ENCODE measurements at regions not wholly inside any gene's neighbourhood (a gene's known extent, or its start where the extent isn't known, plus 50 kb on each side); places are given as distances from the start of the nearest gene placed in this dataset.
"Not testable (repeated sequence)": the region's sequence is repeated elsewhere in the genome, so short reads cannot be mapped to it uniquely, and the experiment has no call there.

- H3K27me3 ChIP-seq (ENCODE audit: control insufficient read depth in 1 of 2, insufficient read depth in 2 of 2, low read length in 2 of 2); H3K36me3 ChIP-seq (ENCODE audit: control insufficient read depth in 2 of 2, insufficient read depth in 2 of 2, low read length in 1 of 2); H3K9me3 ChIP-seq (ENCODE audit: control insufficient read depth in 2 of 2, insufficient read depth in 1 of 2, low read depth in 1 of 2, low read length in 1 of 2); H3K4me1 ChIP-seq (ENCODE audit: control insufficient read depth in 2 of 2, insufficient read depth in 2 of 2, low read length in 1 of 2): not testable (repeated sequence)
- H3K27ac ChIP-seq (ENCODE audit: low read depth in 2 of 2, low read length in 1 of 2), result peak overlapping the region in 1 of 2 donors; percentile 42
- H3K4me3 ChIP-seq (ENCODE audit: low read depth in 1 of 2, low read length in 2 of 2), result peak overlapping the region in 1 of 2 donors; percentile 47
- WGBS, 2 donors, result 61 to 62% methylated on average over 26 to 32 of the region's 32 CpGs
These were observed 178.3 kb downstream of the CDCA7 start for GRCh38 chr2:173532732-173533531.

- H3K36me3 ChIP-seq (ENCODE audit: control insufficient read depth in 2 of 2, insufficient read depth in 2 of 2, low read length in 1 of 2), result no peaks in the 10 kb centered on the region
- no peaks in the 10 kb centered on the region for H3K9me3 ChIP-seq (ENCODE audit: control insufficient read depth in 2 of 2, insufficient read depth in 1 of 2, low read depth in 1 of 2, low read length in 1 of 2)
- WGBS, 2 donors, result 68 to 72% methylated on average over 2 of the region's 2 CpGs
- no peak overlapping the region for H3K27ac ChIP-seq (ENCODE audit: low read depth in 2 of 2, low read length in 1 of 2)
- H3K4me3 ChIP-seq (ENCODE audit: low read depth in 1 of 2, low read length in 2 of 2), result no peak overlapping the region
- no peaks in the 10 kb centered on the region for H3K27me3 ChIP-seq (ENCODE audit: control insufficient read depth in 1 of 2, insufficient read depth in 2 of 2, low read length in 2 of 2)
- H3K4me1 ChIP-seq (ENCODE audit: control insufficient read depth in 2 of 2, insufficient read depth in 2 of 2, low read length in 1 of 2), result no peaks in the 10 kb centered on the region
These were observed 183.0 kb downstream of the CDCA7 start for GRCh38 chr2:173537694-173538093.

- Histone ChIP-seq H3K36me3 (ENCODE audit: control insufficient read depth in 2 of 2, insufficient read depth in 2 of 2, low read length in 1 of 2) (no peaks in the 10 kb centered on the region), H3K4me3 (ENCODE audit: low read depth in 1 of 2, low read length in 2 of 2) (no peak overlapping the region), H3K4me1 (ENCODE audit: control insufficient read depth in 2 of 2, insufficient read depth in 2 of 2, low read length in 1 of 2) (no peaks in the 10 kb centered on the region), H3K27me3 (ENCODE audit: control insufficient read depth in 1 of 2, insufficient read depth in 2 of 2, low read length in 2 of 2) (no peaks in the 10 kb centered on the region), H3K27ac (ENCODE audit: low read depth in 2 of 2, low read length in 1 of 2) (no peak overlapping the region), H3K9me3 (ENCODE audit: control insufficient read depth in 2 of 2, insufficient read depth in 1 of 2, low read depth in 1 of 2, low read length in 1 of 2) (no peaks in the 10 kb centered on the region)
- 94 to 95% methylated on average over 2 of the region's 2 CpGs for WGBS, 2 donors
These were observed 184.9 kb downstream of the CDCA7 start for GRCh38 chr2:173539615-173540014.

GRCh38 chr2:173544641-173545363 is 190.1 kb downstream of the CDCA7 start:
- 59 to 75% methylated on average over 6 of the region's 6 CpGs for WGBS, 2 donors
- H3K4me1 ChIP-seq (ENCODE audit: control insufficient read depth in 2 of 2, insufficient read depth in 2 of 2, low read length in 1 of 2), result no peaks in the 10 kb centered on the region
- peaks cover 0 to 2% of the 10 kb centered on the region in 2 donors for H3K27me3 ChIP-seq (ENCODE audit: control insufficient read depth in 1 of 2, insufficient read depth in 2 of 2, low read length in 2 of 2)
- H3K36me3 ChIP-seq (ENCODE audit: control insufficient read depth in 2 of 2, insufficient read depth in 2 of 2, low read length in 1 of 2), result no peaks in the 10 kb centered on the region
- H3K27ac ChIP-seq (ENCODE audit: low read depth in 2 of 2, low read length in 1 of 2), result no peak overlapping the region
- H3K4me3 ChIP-seq (ENCODE audit: low read depth in 1 of 2, low read length in 2 of 2), result no peak overlapping the region
- no peaks in the 10 kb centered on the region for H3K9me3 ChIP-seq (ENCODE audit: control insufficient read depth in 2 of 2, insufficient read depth in 1 of 2, low read depth in 1 of 2, low read length in 1 of 2)

GRCh38 chr2:173545364-173545763 is 190.7 kb downstream of the CDCA7 start:
- 73 to 76% methylated on average over 3 of the region's 3 CpGs for WGBS, 2 donors
- H3K36me3 ChIP-seq (ENCODE audit: control insufficient read depth in 2 of 2, insufficient read depth in 2 of 2, low read length in 1 of 2), result no peaks in the 10 kb centered on the region

GRCh38 chr2:173547499-173547898 is 192.8 kb downstream of the CDCA7 start:
- Histone ChIP-seq H3K27me3 (ENCODE audit: control insufficient read depth in 1 of 2, insufficient read depth in 2 of 2, low read length in 2 of 2) (peaks cover under 1 to 2% of the 10 kb centered on the region in 2 donors), H3K9me3 (ENCODE audit: control insufficient read depth in 2 of 2, insufficient read depth in 1 of 2, low read depth in 1 of 2, low read length in 1 of 2) (no peaks in the 10 kb centered on the region), H3K4me1 (ENCODE audit: control insufficient read depth in 2 of 2, insufficient read depth in 2 of 2, low read length in 1 of 2) (no peaks in the 10 kb centered on the region), H3K27ac (ENCODE audit: low read depth in 2 of 2, low read length in 1 of 2) (no peak overlapping the region), H3K36me3 (ENCODE audit: control insufficient read depth in 2 of 2, insufficient read depth in 2 of 2, low read length in 1 of 2) (no peaks in the 10 kb centered on the region), H3K4me3 (ENCODE audit: low read depth in 1 of 2, low read length in 2 of 2) (no peak overlapping the region)
- WGBS, 2 donors, result 87 to 90% methylated on average over 6 of the region's 6 CpGs

More at GRCh38 chr2:173545364-173545763, 190.7 kb downstream of the CDCA7 start:
- no peaks in the 10 kb centered on the region for H3K4me1 ChIP-seq (ENCODE audit: control insufficient read depth in 2 of 2, insufficient read depth in 2 of 2, low read length in 1 of 2)
- no peak overlapping the region for H3K4me3 ChIP-seq (ENCODE audit: low read depth in 1 of 2, low read length in 2 of 2)
- peaks cover 0 to 2% of the 10 kb centered on the region in 2 donors for H3K27me3 ChIP-seq (ENCODE audit: control insufficient read depth in 1 of 2, insufficient read depth in 2 of 2, low read length in 2 of 2)
- no peaks in the 10 kb centered on the region for H3K9me3 ChIP-seq (ENCODE audit: control insufficient read depth in 2 of 2, insufficient read depth in 1 of 2, low read depth in 1 of 2, low read length in 1 of 2)
- H3K27ac ChIP-seq (ENCODE audit: low read depth in 2 of 2, low read length in 1 of 2), result no peak overlapping the region

- Histone ChIP-seq H3K27me3 (ENCODE audit: control insufficient read depth in 1 of 2, insufficient read depth in 2 of 2, low read length in 2 of 2) (peaks cover 2% of the 10 kb centered on the region in 2 donors), H3K4me1 (ENCODE audit: control insufficient read depth in 2 of 2, insufficient read depth in 2 of 2, low read length in 1 of 2) (no peaks in the 10 kb centered on the region), H3K4me3 (ENCODE audit: low read depth in 1 of 2, low read length in 2 of 2) (no peak overlapping the region), H3K27ac (ENCODE audit: low read depth in 2 of 2, low read length in 1 of 2) (no peak overlapping the region), H3K9me3 (ENCODE audit: control insufficient read depth in 2 of 2, insufficient read depth in 1 of 2, low read depth in 1 of 2, low read length in 1 of 2) (no peaks in the 10 kb centered on the region), H3K36me3 (ENCODE audit: control insufficient read depth in 2 of 2, insufficient read depth in 2 of 2, low read length in 1 of 2) (no peaks in the 10 kb centered on the region)
- 61 to 62% methylated on average over 1 of the region's 1 CpG for WGBS, 2 donors
These were observed 195.5 kb downstream of the CDCA7 start for GRCh38 chr2:173550143-173550542.

- no peak overlapping the region for H3K27ac ChIP-seq (ENCODE audit: low read depth in 2 of 2, low read length in 1 of 2)
These were observed 197.9 kb downstream of the CDCA7 start for GRCh38 chr2:173552531-173552930.

DNA sequence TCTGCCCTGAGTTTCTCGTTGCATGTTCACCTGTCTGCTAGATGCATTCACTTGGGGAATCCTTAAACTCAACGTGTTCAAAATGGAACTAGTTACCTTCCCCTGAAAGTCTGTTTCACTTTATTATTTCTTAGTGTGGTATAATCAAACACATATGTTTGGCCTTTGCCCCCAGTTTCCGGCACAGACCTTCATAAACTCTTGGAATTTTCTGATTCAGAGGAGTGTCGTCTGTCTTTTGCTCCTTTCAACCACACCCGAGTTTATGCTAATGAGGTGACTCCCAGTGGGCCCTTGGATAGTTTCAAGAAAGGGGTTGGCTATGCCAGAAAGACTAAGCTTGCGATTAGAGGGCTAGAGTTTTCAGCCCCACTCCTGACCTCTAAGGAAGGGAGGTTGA is 198.9 kb downstream of the CDCA7 start:
- no peak overlapping the region for H3K27ac ChIP-seq (ENCODE audit: low read depth in 2 of 2, low read length in 1 of 2)
- H3K4me3 ChIP-seq (ENCODE audit: low read depth in 1 of 2, low read length in 2 of 2), result no peak overlapping the region
- H3K9me3 ChIP-seq (ENCODE audit: control insufficient read depth in 2 of 2, insufficient read depth in 1 of 2, low read depth in 1 of 2, low read length in 1 of 2), result no peaks in the 10 kb centered on the region
- no peaks in the 10 kb centered on the region for H3K36me3 ChIP-seq (ENCODE audit: control insufficient read depth in 2 of 2, insufficient read depth in 2 of 2, low read length in 1 of 2)
- H3K4me1 ChIP-seq (ENCODE audit: control insufficient read depth in 2 of 2, insufficient read depth in 2 of 2, low read length in 1 of 2), result no peaks in the 10 kb centered on the region
- WGBS, 2 donors, result 59 to 67% methylated on average over 6 of the region's 6 CpGs
- peaks cover 0 to 2% of the 10 kb centered on the region in 2 donors for H3K27me3 ChIP-seq (ENCODE audit: control insufficient read depth in 1 of 2, insufficient read depth in 2 of 2, low read length in 2 of 2)

More at GRCh38 chr2:173552531-173552930, 197.9 kb downstream of the CDCA7 start:
- no peaks in the 10 kb centered on the region for H3K4me1 ChIP-seq (ENCODE audit: control insufficient read depth in 2 of 2, insufficient read depth in 2 of 2, low read length in 1 of 2)
- no peaks in the 10 kb centered on the region for H3K9me3 ChIP-seq (ENCODE audit: control insufficient read depth in 2 of 2, insufficient read depth in 1 of 2, low read depth in 1 of 2, low read length in 1 of 2)
- no peak overlapping the region for H3K4me3 ChIP-seq (ENCODE audit: low read depth in 1 of 2, low read length in 2 of 2)
- no peaks in the 10 kb centered on the region for H3K36me3 ChIP-seq (ENCODE audit: control insufficient read depth in 2 of 2, insufficient read depth in 2 of 2, low read length in 1 of 2)
- peaks cover 0 to 2% of the 10 kb centered on the region in 2 donors for H3K27me3 ChIP-seq (ENCODE audit: control insufficient read depth in 1 of 2, insufficient read depth in 2 of 2, low read length in 2 of 2)
- 64 to 69% methylated on average over 3 of the region's 3 CpGs for WGBS, 2 donors
